Ovary (tissue), 3 donors: ENCODE measurements at regions not wholly inside any gene's neighbourhood (a gene's known extent, or its start where the extent isn't known, plus 50 kb on each side); places are given as distances from the start of the nearest gene placed in this dataset.

Experiments used
- POLR2A ChIP-seq: fragments of 450-650 bp; IDR thresholded peaks from one replicate; pipeline ENCODE4 v1.6.1; 2017; ENCODE audit warnings: antibody characterized with exemption, mild to moderate bottlenecking, moderate library complexity
- TF ChIP-seq, protein P1 (sequence below), 3 donors: fragments of 450-650 bp in 2 of 3; fragments of 200-600 bp in 1 of 3; IDR thresholded peaks; one replicate each; pipeline versions ENCODE4 v1.5.1 to v1.8.0; 2016 to 2022; ENCODE audit warnings: antibody characterized with exemption in 3 of 3, mild to moderate bottlenecking in 1 of 3
- donor health status: DM: no; HTN: no; CAD: no.

DNA sequence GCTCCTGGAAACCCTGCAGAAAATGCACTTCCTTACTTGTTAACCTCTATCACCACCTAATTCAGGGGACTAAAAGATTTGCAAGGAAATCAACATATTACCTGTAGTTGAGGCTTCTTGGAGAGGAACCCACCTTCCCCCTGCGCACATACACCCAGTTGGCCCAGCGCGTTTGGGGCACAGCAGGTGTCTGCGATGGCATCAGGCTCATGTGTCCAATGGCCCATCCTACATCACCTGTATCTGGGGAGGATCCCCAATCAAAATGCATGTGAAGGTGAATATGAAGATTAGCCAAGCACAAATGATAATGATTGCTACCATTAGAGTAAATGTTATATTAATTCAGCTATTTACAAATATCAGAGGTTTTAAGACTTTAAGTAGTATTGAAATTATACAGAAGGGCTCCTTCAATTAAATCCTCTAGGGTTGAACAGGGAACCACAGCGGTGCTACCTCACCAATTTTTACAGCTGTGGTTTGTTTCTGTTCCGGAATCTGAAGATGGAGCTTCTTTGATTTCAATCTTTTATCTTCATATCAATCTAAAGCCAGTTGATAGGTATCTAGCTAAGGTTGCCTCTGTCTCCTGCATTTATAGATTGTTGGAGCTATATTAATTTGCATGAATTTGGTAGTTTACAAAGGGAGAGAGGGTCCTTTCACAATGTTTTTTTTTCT, 486.0 kb downstream of the RNF144A start:
- TF ChIP-seq, protein P1, sequence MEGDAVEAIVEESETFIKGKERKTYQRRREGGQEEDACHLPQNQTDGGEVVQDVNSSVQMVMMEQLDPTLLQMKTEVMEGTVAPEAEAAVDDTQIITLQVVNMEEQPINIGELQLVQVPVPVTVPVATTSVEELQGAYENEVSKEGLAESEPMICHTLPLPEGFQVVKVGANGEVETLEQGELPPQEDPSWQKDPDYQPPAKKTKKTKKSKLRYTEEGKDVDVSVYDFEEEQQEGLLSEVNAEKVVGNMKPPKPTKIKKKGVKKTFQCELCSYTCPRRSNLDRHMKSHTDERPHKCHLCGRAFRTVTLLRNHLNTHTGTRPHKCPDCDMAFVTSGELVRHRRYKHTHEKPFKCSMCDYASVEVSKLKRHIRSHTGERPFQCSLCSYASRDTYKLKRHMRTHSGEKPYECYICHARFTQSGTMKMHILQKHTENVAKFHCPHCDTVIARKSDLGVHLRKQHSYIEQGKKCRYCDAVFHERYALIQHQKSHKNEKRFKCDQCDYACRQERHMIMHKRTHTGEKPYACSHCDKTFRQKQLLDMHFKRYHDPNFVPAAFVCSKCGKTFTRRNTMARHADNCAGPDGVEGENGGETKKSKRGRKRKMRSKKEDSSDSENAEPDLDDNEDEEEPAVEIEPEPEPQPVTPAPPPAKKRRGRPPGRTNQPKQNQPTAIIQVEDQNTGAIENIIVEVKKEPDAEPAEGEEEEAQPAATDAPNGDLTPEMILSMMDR (IDR thresholded peaks at IDR 0.05), result no peak
- TF ChIP-seq POLR2A, result no peak
